Astrocyte of the spinal cord (primary cell): ENCODE measurements at regions not wholly inside any gene's neighbourhood (a gene's known extent, or its start where the extent isn't known, plus 50 kb on each side); places are given as distances from the start of the nearest gene placed in this dataset.

Experiments
- DNase-seq: peaks from one replicate; pipeline ENCODE4 v3.0.0; 2011; ENCODE audit warnings: low read depth, low spot score
- H3K4me3 ChIP-seq: 2 replicates; pipeline ENCODE4 v1.5.1; 2011; ENCODE audit warnings: low read depth, mild to moderate bottlenecking, low read length, moderate library complexity
- in situ Hi-C: cut with HindIII; loops from 2 replicates; pipeline ENCODE4 v1.10.0; 2017; ENCODE audit warnings: low sequenced_read_pairs
- TF ChIP-seq, protein P1 (sequence below): IDR thresholded peaks from 2 replicates; pipeline ENCODE4 v1.5.1; 2012; ENCODE audit warnings: low read depth, mild to moderate bottlenecking, low read length, inconsistent platforms

DNA sequence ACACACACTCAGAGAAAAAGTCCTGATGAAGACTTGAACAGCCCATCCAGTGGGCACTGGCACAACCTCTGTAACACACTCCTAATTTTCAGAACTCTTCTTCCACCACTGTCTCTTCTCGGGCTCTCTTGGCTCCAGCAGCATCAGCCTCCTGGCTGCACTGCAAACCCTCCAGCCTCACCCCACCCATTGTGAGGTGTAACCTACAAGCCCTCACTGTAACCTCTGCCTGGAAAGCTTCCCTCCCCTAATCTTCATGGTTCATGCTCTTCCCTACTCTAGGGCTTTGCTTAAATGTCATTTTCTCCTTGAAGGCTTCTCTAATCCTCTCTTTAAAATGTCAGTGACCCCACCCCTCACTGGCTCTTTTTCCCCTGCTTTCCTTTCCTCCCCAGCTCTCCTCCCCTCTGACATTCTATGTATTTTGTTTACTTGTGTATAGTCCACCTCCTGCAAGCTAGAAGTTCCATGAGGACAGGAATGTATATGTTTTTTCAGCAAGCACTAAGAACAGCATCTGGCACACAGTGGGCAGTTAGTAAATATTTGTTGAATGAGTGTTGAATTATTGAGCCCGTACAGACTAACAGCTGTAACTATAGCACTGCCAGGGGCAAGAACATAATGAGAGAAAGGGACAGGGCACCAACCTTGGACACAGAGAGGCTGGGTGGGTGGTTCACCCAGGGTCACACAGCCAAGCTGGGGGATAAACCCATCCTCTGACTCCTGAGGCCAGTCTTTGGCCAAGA is 76.4 kb downstream of the ESM1 start:
- in situ Hi-C loops = no loop called here
- H3K4me3 ChIP-seq = no peak overlapping the region
- TF ChIP-seq, protein P1, sequence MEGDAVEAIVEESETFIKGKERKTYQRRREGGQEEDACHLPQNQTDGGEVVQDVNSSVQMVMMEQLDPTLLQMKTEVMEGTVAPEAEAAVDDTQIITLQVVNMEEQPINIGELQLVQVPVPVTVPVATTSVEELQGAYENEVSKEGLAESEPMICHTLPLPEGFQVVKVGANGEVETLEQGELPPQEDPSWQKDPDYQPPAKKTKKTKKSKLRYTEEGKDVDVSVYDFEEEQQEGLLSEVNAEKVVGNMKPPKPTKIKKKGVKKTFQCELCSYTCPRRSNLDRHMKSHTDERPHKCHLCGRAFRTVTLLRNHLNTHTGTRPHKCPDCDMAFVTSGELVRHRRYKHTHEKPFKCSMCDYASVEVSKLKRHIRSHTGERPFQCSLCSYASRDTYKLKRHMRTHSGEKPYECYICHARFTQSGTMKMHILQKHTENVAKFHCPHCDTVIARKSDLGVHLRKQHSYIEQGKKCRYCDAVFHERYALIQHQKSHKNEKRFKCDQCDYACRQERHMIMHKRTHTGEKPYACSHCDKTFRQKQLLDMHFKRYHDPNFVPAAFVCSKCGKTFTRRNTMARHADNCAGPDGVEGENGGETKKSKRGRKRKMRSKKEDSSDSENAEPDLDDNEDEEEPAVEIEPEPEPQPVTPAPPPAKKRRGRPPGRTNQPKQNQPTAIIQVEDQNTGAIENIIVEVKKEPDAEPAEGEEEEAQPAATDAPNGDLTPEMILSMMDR = no peak
- DNase-seq = no peak

DNA sequence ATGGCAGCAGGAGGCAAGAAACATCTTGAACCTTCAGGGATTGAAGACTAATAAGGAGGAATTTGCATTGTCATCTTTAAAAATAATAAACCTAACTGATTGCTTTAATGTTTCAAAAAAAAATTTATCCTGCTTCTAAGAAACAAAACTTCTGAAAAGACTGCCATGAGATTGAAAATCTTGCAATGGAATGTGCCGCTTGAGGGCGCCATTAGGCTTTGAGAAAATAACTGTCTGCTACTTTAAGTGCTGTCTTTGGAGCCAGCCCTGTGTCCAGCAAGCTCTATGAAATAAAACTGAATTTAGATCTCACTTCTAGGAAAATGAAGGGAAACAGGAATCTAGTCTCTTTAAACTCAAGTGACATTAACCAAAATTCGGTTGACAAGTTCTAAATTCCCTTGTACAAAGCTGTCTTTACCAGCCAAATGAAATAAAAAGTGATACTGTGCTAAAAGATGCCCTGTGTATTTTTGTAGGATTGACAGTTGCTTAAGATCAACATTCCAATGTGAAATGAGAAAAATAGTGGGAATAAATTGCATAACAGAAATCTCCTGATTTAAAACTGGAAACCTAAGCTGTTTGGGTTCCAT is 79.4 kb downstream of the ESM1 start:
- peak; percentile 80 for DNase-seq
- TF ChIP-seq, protein P1 = peak; percentile 74
- in situ Hi-C loops = no loop called here
- no peak overlapping the region for H3K4me3 ChIP-seq

DNA sequence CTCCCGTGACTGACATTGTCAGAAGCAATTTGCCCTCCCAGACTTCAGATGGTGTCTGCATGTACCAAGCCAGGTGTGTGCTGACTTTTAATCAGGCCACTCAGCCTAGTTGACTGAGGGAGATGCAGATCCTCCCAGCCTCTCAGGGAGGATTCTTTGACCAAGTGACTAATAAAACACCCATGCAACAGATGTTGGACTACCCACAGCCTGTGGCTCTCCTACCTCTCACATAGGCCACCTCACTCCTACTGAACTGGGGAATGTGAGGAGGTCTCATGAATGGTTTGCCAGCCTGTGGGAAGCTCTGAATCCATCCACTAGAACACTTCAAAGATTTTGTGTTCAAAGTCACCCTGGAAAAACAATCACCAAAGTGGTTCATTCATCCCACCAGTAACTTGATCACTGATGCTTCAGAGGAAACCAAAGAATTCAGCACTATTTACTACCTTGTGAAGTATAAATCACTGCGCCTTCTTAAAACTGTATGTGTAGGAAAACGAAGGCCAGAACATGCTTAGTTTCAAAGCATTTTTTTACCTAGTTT is 80.1 kb downstream of the ESM1 start:
- DNase-seq = no peak
- in situ Hi-C loops = no loop called here
- no peak overlapping the region for H3K4me3 ChIP-seq
- TF ChIP-seq, protein P1 = no peak

DNA sequence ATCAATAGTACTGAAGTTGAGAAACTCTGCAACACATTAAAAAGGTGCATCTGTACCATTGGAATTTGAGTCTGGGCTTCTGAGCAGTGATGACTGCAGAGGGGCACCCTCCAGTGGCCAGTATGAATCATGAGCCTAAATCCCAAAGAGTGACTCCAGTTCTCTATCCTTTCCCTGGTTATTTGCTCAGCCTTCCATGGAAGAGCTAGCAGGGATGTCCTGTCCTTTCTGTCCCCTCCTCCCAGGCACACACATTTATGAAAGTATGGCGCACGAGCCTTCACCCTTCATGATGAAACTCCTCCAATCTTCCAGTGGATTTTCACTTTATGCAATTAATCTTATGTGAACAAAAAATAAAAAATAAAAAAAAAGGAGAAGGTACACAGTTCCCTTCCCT is 81.0 kb downstream of the ESM1 start:
- in situ Hi-C loops = no loop called here
- DNase-seq = peak; percentile 58
- no peak overlapping the region for H3K4me3 ChIP-seq
- TF ChIP-seq, protein P1 = peak; percentile 78

DNA sequence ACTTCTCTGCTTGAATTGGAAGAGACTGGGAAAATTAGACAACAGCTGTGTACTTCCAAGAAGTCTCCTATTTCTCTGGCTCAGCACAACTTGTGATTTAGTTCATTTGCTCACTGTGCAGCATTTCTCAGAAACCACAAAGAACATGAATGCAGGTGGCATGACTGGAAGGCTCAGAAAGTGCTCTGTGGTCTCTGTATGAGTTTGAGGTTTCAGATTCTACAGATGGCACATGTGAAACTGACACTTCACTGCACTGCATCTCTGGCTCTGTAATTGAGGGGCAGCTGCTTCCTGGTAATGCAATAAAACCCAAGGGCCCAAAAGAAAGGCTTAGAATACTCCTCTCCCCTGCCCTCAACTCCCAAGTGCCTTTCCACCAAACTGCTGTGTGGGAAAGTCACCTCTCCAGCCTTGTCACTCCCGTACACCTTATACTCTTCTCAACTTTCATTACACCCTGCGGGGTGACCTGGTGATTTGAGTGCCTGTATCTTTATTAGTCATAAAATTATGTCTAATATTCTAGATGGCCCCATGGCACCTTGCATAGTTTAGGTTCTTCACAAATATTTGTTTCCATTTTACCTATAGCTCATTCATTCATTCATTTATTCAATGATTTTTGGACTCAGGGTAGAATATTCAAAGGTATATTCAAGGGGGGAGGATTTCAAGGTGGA is 82.5 kb downstream of the ESM1 start:
- H3K4me3 ChIP-seq = no peak overlapping the region
- TF ChIP-seq, protein P1 = no peak
- DNase-seq = peak; percentile 65
- in situ Hi-C loops = no loop called here

DNA sequence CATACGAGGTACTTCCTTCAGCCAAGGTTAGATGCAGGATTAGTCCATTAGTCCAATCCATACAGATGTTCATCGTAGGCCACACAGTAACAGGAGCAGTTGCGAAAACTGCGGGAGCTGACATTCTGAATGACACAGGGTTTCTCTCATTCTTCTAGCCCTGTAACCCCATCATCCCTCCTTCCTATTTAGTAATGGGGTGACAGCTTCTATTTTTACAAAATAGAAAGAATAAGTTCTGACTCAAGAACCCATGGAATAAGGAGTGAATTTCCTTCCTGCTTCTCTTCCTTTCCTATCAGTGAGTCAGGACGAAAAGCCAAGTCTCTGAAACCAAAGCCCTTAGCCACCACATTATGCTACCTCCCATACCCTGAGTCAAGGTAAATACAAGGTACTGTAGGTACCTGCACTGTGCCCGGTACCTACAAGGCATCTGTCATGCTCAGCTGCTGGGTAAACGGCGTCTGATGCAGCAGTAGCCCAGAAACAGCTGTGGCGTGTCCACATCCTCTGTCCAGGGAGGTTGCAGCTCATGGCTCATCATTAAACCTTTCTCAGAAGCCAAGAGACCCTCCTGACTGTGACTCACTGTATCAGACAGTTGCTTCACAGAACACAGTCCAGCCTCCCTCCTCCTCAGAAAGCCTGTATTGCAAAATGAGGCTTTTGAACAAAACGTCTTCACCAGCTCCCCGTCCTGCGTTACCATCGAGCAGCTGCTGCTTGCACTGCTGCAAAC is 84.2 kb downstream of the ESM1 start:
- DNase-seq = peak; percentile 27
- H3K4me3 ChIP-seq = no peak overlapping the region
- TF ChIP-seq, protein P1 = no peak
- in situ Hi-C loops = no loop called here
